CD14-positive monocyte (primary cell): ENCODE measurements at regions not wholly inside any gene's neighbourhood (a gene's known extent, or its start where the extent isn't known, plus 50 kb on each side); places are given as distances from the start of the nearest gene placed in this dataset.

Experiments
- DNase-seq, 3 donors: peaks; one replicate each; pipeline ENCODE4 v3.0.0-alpha.2; 2011 to 2022
- H2AFZ ChIP-seq: 2 replicates; pipeline ENCODE4 v1.6.0; 2012; ENCODE audit warnings: mild to moderate bottlenecking, low read depth, low read length, inconsistent platforms; ENCODE audit not compliant: insufficient read depth, poor library complexity, severe bottlenecking
- H3K27ac ChIP-seq, 2 donors: 1 replicate in 1 of 2; 2 replicates in 1 of 2; pipeline ENCODE4 v1.5.1; 2012 to 2013; ENCODE audit warnings: low read length in 2 of 2, control low read depth in 1 of 2, inconsistent platforms in 1 of 2, low read depth in 1 of 2, mild to moderate bottlenecking in 1 of 2
- H3K27me3 ChIP-seq, 2 donors: one replicate each; pipeline versions ENCODE4 v1.6.0 to v1.6.1; 2011 to 2013; ENCODE audit warnings: low read length in 2 of 2; ENCODE audit not compliant: control insufficient read depth in 2 of 2, insufficient read depth in 2 of 2
- H3K36me3 ChIP-seq, 2 donors: replicated peaks in 1 of 2; 1 replicate in 1 of 2; 2 replicates in 1 of 2; pipeline versions ENCODE4 v1.5.1 to v1.6.1; 2012 to 2013; ENCODE audit warnings: low read length in 2 of 2, control low read depth in 1 of 2, inconsistent platforms in 1 of 2, mild to moderate bottlenecking in 1 of 2; ENCODE audit not compliant: insufficient read depth in 2 of 2, control insufficient read depth in 1 of 2
- H3K4me1 ChIP-seq, 2 donors: 1 replicate in 1 of 2; 2 replicates in 1 of 2; pipeline versions ENCODE4 v1.5.1 to v1.6.1; 2012 to 2013; ENCODE audit warnings: low read length in 2 of 2, control low read depth in 1 of 2, inconsistent platforms in 1 of 2, mild to moderate bottlenecking in 1 of 2, moderate library complexity in 1 of 2; ENCODE audit not compliant: insufficient read depth in 2 of 2, control insufficient read depth in 1 of 2
- H3K4me2 ChIP-seq: replicated peaks from 2 replicates; pipeline ENCODE3; 2012; ENCODE audit warnings: low read length, moderate library complexity, mild to moderate bottlenecking; ENCODE audit not compliant: poor library complexity, severe bottlenecking; ENCODE audit errors: extremely low read depth
- H3K4me3 ChIP-seq, 3 experiments: fragments of 200-600 bp in 1 of 3; sonication (generic) in 1 of 3; replicated peaks in 1 of 3; 1 replicate in 2 of 3; 2 replicates in 1 of 3; pipeline ENCODE4 v1.5.1; 2011 to 2013; ENCODE audit warnings: low read length in 3 of 3, mild to moderate bottlenecking in 3 of 3, control low read depth in 2 of 3, low read depth in 2 of 3, inconsistent platforms in 1 of 3, moderate library complexity in 1 of 3
- H3K79me2 ChIP-seq: 2 replicates; pipeline ENCODE4 v1.6.0; 2012; ENCODE audit warnings: mild to moderate bottlenecking, control low read depth, inconsistent platforms, low read length, moderate library complexity; ENCODE audit not compliant: insufficient read depth
- H3K9ac ChIP-seq: 2 replicates; pipeline ENCODE4 v1.6.0; 2017; ENCODE audit warnings: low read length, mild to moderate bottlenecking; ENCODE audit not compliant: insufficient read depth, poor library complexity, severe bottlenecking
- H3K9me3 ChIP-seq, 2 donors: replicated peaks in 1 of 2; 1 replicate in 1 of 2; 2 replicates in 1 of 2; pipeline versions ENCODE4 v1.5.1 to v1.6.1; 2012 to 2013; ENCODE audit warnings: low read length in 2 of 2, control low read depth in 1 of 2; ENCODE audit not compliant: control insufficient read depth in 1 of 2, insufficient read depth in 1 of 2
- H4K20me1 ChIP-seq: 2 replicates; pipeline ENCODE4 v1.6.0; 2012; ENCODE audit warnings: mild to moderate bottlenecking, low read length, control low read depth, moderate library complexity; ENCODE audit not compliant: insufficient read depth
- H3K27ac Mint-ChIP-seq, 7 donors: one replicate each; pipeline ENCODE4 v1.8.0; 2020; ENCODE audit warnings: mild to moderate bottlenecking in 7 of 7, mixed read lengths in 7 of 7, moderate library complexity in 6 of 7, inconsistent platforms in 2 of 7
- H3K27me3 Mint-ChIP-seq, 3 donors: one replicate each; pipeline ENCODE4 v1.8.0; 2021 to 2022; ENCODE audit warnings: low read depth in 3 of 3, mild to moderate bottlenecking in 3 of 3, mixed read lengths in 3 of 3, moderate library complexity in 3 of 3, inconsistent platforms in 1 of 3
- H3K36me3 Mint-ChIP-seq, 2 donors: one replicate each; pipeline ENCODE4 v1.8.0; 2020; ENCODE audit warnings: mixed read lengths in 2 of 2, inconsistent platforms in 1 of 2, mild to moderate bottlenecking in 1 of 2
- H3K4me1 Mint-ChIP-seq: one replicate; pipeline ENCODE4 v1.8.0; 2020; ENCODE audit warnings: mild to moderate bottlenecking, mixed read lengths
- H3K4me3 Mint-ChIP-seq, 2 donors: one replicate each; pipeline ENCODE4 v1.8.0; 2020; ENCODE audit warnings: mild to moderate bottlenecking in 2 of 2, mixed read lengths in 2 of 2, moderate library complexity in 1 of 2
- H3K9me3 Mint-ChIP-seq, 7 donors: one replicate each; pipeline ENCODE4 v1.8.0; 2020 to 2022; ENCODE audit warnings: mixed read lengths in 7 of 7, mild to moderate bottlenecking in 6 of 7, moderate library complexity in 6 of 7, inconsistent platforms in 2 of 7
- CTCF ChIP-seq: fragments of 200-600 bp; IDR thresholded peaks from one replicate; pipeline ENCODE4 v1.8.0; 2022; ENCODE audit warnings: antibody characterized with exemption, mild to moderate bottlenecking
- WGBS: methylation state at CpG from one replicate; pipeline ENCODE4 v1.1.5; 2013; ENCODE audit warnings: missing lambda C conversion rate; ENCODE audit not compliant: insufficient coverage; 5-methylcytosine and 5-hydroxymethylcytosine counted together
- intact Hi-C, 2 donors: fragments of 100-400 bp; cut with micrococcal nuclease; formaldehyde crosslinking; loops; one replicate each; pipeline versions ENCODE4 v1.15.0 to v1.15.1; 2023

DNA sequence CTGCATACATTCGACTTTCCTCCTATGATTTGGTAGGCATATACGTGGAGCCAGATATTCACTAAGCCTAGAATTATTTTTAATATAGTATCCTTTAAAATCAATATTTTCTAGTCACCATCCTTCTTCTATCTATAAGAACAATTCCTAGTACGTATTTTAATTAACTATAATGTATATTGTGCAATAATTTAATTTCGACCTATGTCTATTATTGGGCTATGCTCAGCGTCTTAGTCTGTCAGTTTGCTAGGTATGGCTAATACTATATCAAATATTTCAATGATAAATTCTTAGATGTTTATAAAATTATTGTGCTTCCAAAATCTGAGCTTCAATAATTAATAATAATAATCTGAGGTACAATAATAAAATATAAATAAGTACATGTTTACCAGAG, 705.3 kb downstream of the PRELID2 start:
- Mint-ChIP-seq H3K9me3 (peaks cover 0 to 2% (median 0%) of the 10 kb centered on the region in 7 donors), H3K27ac (no peak overlapping the region), H3K36me3 (no peaks in the 10 kb centered on the region)

DNA sequence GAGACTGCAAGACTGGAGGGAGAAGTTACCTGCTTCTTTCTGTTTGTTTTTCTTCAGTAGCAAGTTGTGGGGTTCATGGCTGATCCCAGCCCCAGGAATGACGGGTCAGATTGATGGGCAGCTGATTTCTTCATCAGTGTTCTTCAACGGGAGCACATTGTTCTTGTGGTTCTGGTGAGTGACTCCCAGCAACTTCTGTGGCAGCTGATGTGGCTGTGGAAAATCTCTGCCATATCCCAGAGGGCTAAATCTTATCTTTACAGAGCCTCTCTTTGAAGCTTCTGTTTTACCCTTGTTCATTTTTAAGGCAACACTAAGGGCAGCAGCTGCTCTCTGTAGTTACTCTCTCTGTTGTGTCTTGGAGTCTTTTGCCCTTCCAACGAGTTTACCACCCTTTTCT, 710.3 kb downstream of the PRELID2 start:
- no peak for DNase-seq
- H2AFZ ChIP-seq: no peak overlapping the region
- no peaks in the 10 kb centered on the region for H4K20me1 ChIP-seq
- no peak for TF ChIP-seq CTCF
- no peak overlapping the region for H3K4me3 ChIP-seq
- no peaks in the 10 kb centered on the region for H3K79me2 ChIP-seq
- no peaks in the 10 kb centered on the region for H3K4me1 ChIP-seq
- no peaks in the 10 kb centered on the region for H3K36me3 ChIP-seq
- H3K4me2 ChIP-seq: no peak overlapping the region
- Mint-ChIP-seq H3K36me3 (no peaks in the 10 kb centered on the region), H3K27ac (no peak overlapping the region), H3K27me3 (no peaks in the 10 kb centered on the region), H3K4me3 (no peak overlapping the region), H3K9me3 (peaks cover 0 to 2% (median 0%) of the 10 kb centered on the region in 7 donors), H3K4me1 (no peaks in the 10 kb centered on the region)
- no peak overlapping the region for H3K9ac ChIP-seq
- peaks cover 0 to 5% of the 10 kb centered on the region in 2 donors for H3K9me3 ChIP-seq
- no peaks in the 10 kb centered on the region for H3K27me3 ChIP-seq
- 75% methylated on average over 2 of the region's 3 CpGs for WGBS
- intact Hi-C loops: no loop called here
- H3K27ac ChIP-seq: no peak overlapping the region

More for the DNA sequence above, 705.3 kb downstream of the PRELID2 start:
- Mint-ChIP-seq H3K27me3 (no peaks in the 10 kb centered on the region), H3K4me3 (no peak overlapping the region), H3K4me1 (no peaks in the 10 kb centered on the region)
- no peaks in the 10 kb centered on the region for H3K79me2 ChIP-seq
- H3K4me3 ChIP-seq: no peak overlapping the region
- H3K9me3 ChIP-seq: peaks cover 0 to 5% of the 10 kb centered on the region in 2 donors
- no peaks in the 10 kb centered on the region for H3K36me3 ChIP-seq
- H3K27ac ChIP-seq: no peak overlapping the region
- no peak overlapping the region for H3K4me2 ChIP-seq
- no peaks in the 10 kb centered on the region for H3K27me3 ChIP-seq
- H3K4me1 ChIP-seq: no peaks in the 10 kb centered on the region
- DNase-seq: no peak
- intact Hi-C loops: no loop called here
- H2AFZ ChIP-seq: no peak overlapping the region
- no peak for TF ChIP-seq CTCF
- WGBS: no CpG with 5 or more reads among the region's 5 CpGs
- no peak overlapping the region for H3K9ac ChIP-seq
- no peaks in the 10 kb centered on the region for H4K20me1 ChIP-seq
